Mesenchymal stem cell (in vitro differentiated cells and primary cell): ENCODE measurements at regions not wholly inside any gene's neighbourhood (a gene's known extent, or its start where the extent isn't known, plus 50 kb on each side); places are given as distances from the start of the nearest gene placed in this dataset.

Source experiments
- DNase-seq: peaks from one replicate; pipeline ENCODE4 v3.0.0-alpha.2; 2013
- H2AFZ ChIP-seq: one replicate; pipeline ENCODE4 v1.6.1; 2013; ENCODE audit warnings: low read depth, mild to moderate bottlenecking, control low read depth, inconsistent platforms, low read length, moderate library complexity
- H2AK5ac ChIP-seq: 2 replicates; pipeline ENCODE4 v1.6.1; 2013; ENCODE audit warnings: low read length, moderate library complexity, mild to moderate bottlenecking, inconsistent platforms; ENCODE audit not compliant: severe bottlenecking
- H2BK120ac ChIP-seq: one replicate; pipeline ENCODE4 v1.6.1; 2013; ENCODE audit warnings: low read depth, mild to moderate bottlenecking, inconsistent platforms, low read length, moderate library complexity
- H2BK12ac ChIP-seq, 2 experiments: one replicate each; pipeline ENCODE4 v1.6.1; 2013; ENCODE audit warnings: inconsistent platforms in 2 of 2, low read length in 2 of 2, mild to moderate bottlenecking in 2 of 2, moderate library complexity in 2 of 2, control low read depth in 1 of 2
- H2BK15ac ChIP-seq: one replicate; pipeline ENCODE4 v1.6.1; 2013; ENCODE audit warnings: mild to moderate bottlenecking, low read depth, inconsistent platforms; ENCODE audit not compliant: poor library complexity, severe bottlenecking
- H2BK5ac ChIP-seq: 2 replicates; pipeline ENCODE4 v1.6.1; 2013; ENCODE audit warnings: low read depth, mild to moderate bottlenecking, low read length, control low read depth, inconsistent platforms; ENCODE audit not compliant: poor library complexity, severe bottlenecking
- H3K14ac ChIP-seq, 2 experiments: one replicate each; pipeline ENCODE4 v1.6.1; 2013; ENCODE audit warnings: inconsistent platforms in 2 of 2, low read length in 2 of 2, control low read depth in 1 of 2, mild to moderate bottlenecking in 1 of 2, moderate library complexity in 1 of 2
- H3K18ac ChIP-seq, 2 experiments: one replicate each; pipeline ENCODE4 v1.6.1; 2013; ENCODE audit warnings: inconsistent platforms in 2 of 2, low read length in 2 of 2, control low read depth in 1 of 2, low read depth in 1 of 2, mild to moderate bottlenecking in 1 of 2
- H3K23ac ChIP-seq, 2 experiments: one replicate each; pipeline ENCODE4 v1.6.1; 2013; ENCODE audit warnings: inconsistent platforms in 2 of 2, low read length in 2 of 2, mild to moderate bottlenecking in 2 of 2, moderate library complexity in 2 of 2, control low read depth in 1 of 2
- H3K27ac ChIP-seq: 2 replicates; pipeline ENCODE4 v1.5.1; 2013; ENCODE audit warnings: mild to moderate bottlenecking, moderate library complexity, low read length, control low read depth, inconsistent platforms; ENCODE audit not compliant: poor library complexity, severe bottlenecking
- H3K27me3 ChIP-seq, 2 experiments: 2 replicates each; pipeline versions ENCODE4 v1.6.1 to v1.7.0; 2013; ENCODE audit warnings: low read length in 2 of 2, mild to moderate bottlenecking in 2 of 2, moderate library complexity in 2 of 2, control low read depth in 1 of 2, inconsistent platforms in 1 of 2; ENCODE audit not compliant: control insufficient read depth in 1 of 2, insufficient read depth in 1 of 2
- H3K36me3 ChIP-seq, 2 experiments: 2 replicates each; pipeline versions ENCODE4 v1.6.1 to v1.7.0; 2013; ENCODE audit warnings: low read length in 2 of 2, control low read depth in 1 of 2, inconsistent platforms in 1 of 2, low read depth in 1 of 2, mild to moderate bottlenecking in 1 of 2; ENCODE audit not compliant: insufficient read depth in 2 of 2, control insufficient read depth in 1 of 2
- H3K4ac ChIP-seq, 2 experiments: one replicate each; pipeline ENCODE4 v1.6.1; 2013; ENCODE audit warnings: inconsistent platforms in 2 of 2, low read length in 2 of 2, mild to moderate bottlenecking in 2 of 2, moderate library complexity in 2 of 2, control low read depth in 1 of 2, low read depth in 1 of 2
- H3K4me1 ChIP-seq: 2 replicates; pipeline ENCODE4 v1.6.1; 2013; ENCODE audit warnings: low read depth, low read length, control low read depth; ENCODE audit not compliant: control insufficient read depth, insufficient read depth
- H3K4me2 ChIP-seq: 2 replicates; pipeline ENCODE4 v1.6.1; 2013; ENCODE audit warnings: low read length, mild to moderate bottlenecking, inconsistent platforms; ENCODE audit not compliant: poor library complexity, severe bottlenecking
- H3K4me3 ChIP-seq, 2 experiments: 2 replicates each; pipeline versions ENCODE4 v1.5.1 to v1.7.0; 2013; ENCODE audit warnings: low read length in 2 of 2, mild to moderate bottlenecking in 2 of 2, control low read depth in 1 of 2, low read depth in 1 of 2; ENCODE audit not compliant: insufficient read depth in 1 of 2
- H3K79me1 ChIP-seq: replicated peaks from 2 replicates; pipeline ENCODE4 v1.6.1; 2013; ENCODE audit warnings: mild to moderate bottlenecking, control low read depth, low read length, inconsistent platforms; ENCODE audit not compliant: poor library complexity, severe bottlenecking
- H3K9ac ChIP-seq: 2 replicates; pipeline ENCODE4 v1.7.0; 2013; ENCODE audit warnings: mild to moderate bottlenecking, low read length, moderate library complexity
- H3K9me3 ChIP-seq: 2 replicates; pipeline ENCODE4 v1.7.0; 2013; ENCODE audit warnings: mild to moderate bottlenecking, low read length; ENCODE audit not compliant: control insufficient read depth
- H4K8ac ChIP-seq: one replicate; pipeline ENCODE4 v1.6.1; 2013; ENCODE audit warnings: inconsistent platforms, mild to moderate bottlenecking, low read length, moderate library complexity
- H4K91ac ChIP-seq: one replicate; pipeline ENCODE4 v1.6.1; 2013; ENCODE audit warnings: mild to moderate bottlenecking, low read length, inconsistent platforms
- WGBS: methylation state at CpG from one replicate; pipeline ENCODE4 v1.1.7; 2013; ENCODE audit warnings: mixed read lengths; 5-methylcytosine and 5-hydroxymethylcytosine counted together

GRCh38 chr11:97722065-97722464 is 1298.7 kb upstream of the CNTN5 start:
- Histone ChIP-seq H3K4me1 (peaks cover 10% of the 10 kb centered on the region), H2AK5ac (no peak overlapping the region), H2BK5ac (peak overlapping the region; percentile 46), H3K14ac (no peak overlapping the region), H2BK15ac (peak overlapping the region; percentile 66), H2BK120ac (no peak overlapping the region), H2AFZ (no peak overlapping the region), H3K27me3 (no peaks in the 10 kb centered on the region), H3K18ac (peak overlapping the region; percentile 6 to 54), H3K23ac (no peak overlapping the region), H2BK12ac (peak overlapping the region; percentile 33 to 80), H3K4me3 (no peak overlapping the region), H3K4me2 (no peak overlapping the region), H3K9me3 (peaks cover 9% of the 10 kb centered on the region), H3K4ac (peak overlapping the region in 1 of 2 experiments; percentile 42), H3K36me3 (no peaks in the 10 kb centered on the region), H4K91ac (no peak overlapping the region), H3K27ac (peak overlapping the region; percentile 75), H3K79me1 (no peaks in the 10 kb centered on the region), H3K9ac (no peak overlapping the region), H4K8ac (no peak overlapping the region)
- whole genome bisulfite sequencing = 43% methylated on average over 1 of the region's 1 CpG
- peak; percentile 88 for DNase-seq

- no peak overlapping the region for H3K23ac ChIP-seq
- peak overlapping the region; percentile 82 for H2BK15ac ChIP-seq
- H3K4me3 ChIP-seq = no peak overlapping the region
- no peak overlapping the region for H3K14ac ChIP-seq
- peak overlapping the region; percentile 7 for H4K91ac ChIP-seq
- H3K27me3 ChIP-seq = no peaks in the 10 kb centered on the region
- 79% methylated on average over 1 of the region's 1 CpG for WGBS
- H3K4me2 ChIP-seq = no peak overlapping the region
- H3K9ac ChIP-seq = no peak overlapping the region
- no peaks in the 10 kb centered on the region for H3K79me1 ChIP-seq
- H3K18ac ChIP-seq = peak overlapping the region; percentile 6 to 54
- no peak overlapping the region for H2AFZ ChIP-seq
- no peak for DNase-seq
- H3K36me3 ChIP-seq = no peaks in the 10 kb centered on the region
- H2BK120ac ChIP-seq = peak overlapping the region; percentile 45
- H4K8ac ChIP-seq = peak overlapping the region; percentile 39
- peak overlapping the region; percentile 86 for H2AK5ac ChIP-seq
- peak overlapping the region; percentile 73 for H3K27ac ChIP-seq
- peak overlapping the region; percentile 22 for H2BK5ac ChIP-seq
- H3K9me3 ChIP-seq = peaks cover 9% of the 10 kb centered on the region
- H3K4me1 ChIP-seq = peaks cover 10% of the 10 kb centered on the region
- peak overlapping the region; percentile 37 to 68 for H3K4ac ChIP-seq
- peak overlapping the region; percentile 73 to 80 for H2BK12ac ChIP-seq
These were observed 1298.0 kb upstream of the CNTN5 start for GRCh38 chr11:97722721-97723120.

GRCh38 chr11:97729546-97730272 is 1291.0 kb upstream of the CNTN5 start:
- no peak for DNase-seq
- no peaks in the 10 kb centered on the region for H3K36me3 ChIP-seq
- no peak overlapping the region for H3K23ac ChIP-seq
- H3K9me3 ChIP-seq = peaks cover 2% of the 10 kb centered on the region
- no peak overlapping the region for H2AFZ ChIP-seq
- no peak overlapping the region for H4K91ac ChIP-seq
- H3K4ac ChIP-seq = no peak overlapping the region
- H3K9ac ChIP-seq = no peak overlapping the region
- no peak overlapping the region for H2BK5ac ChIP-seq
- no peaks in the 10 kb centered on the region for H3K27me3 ChIP-seq
- H3K14ac ChIP-seq = no peak overlapping the region
- H2BK12ac ChIP-seq = no peak overlapping the region
- no peak overlapping the region for H4K8ac ChIP-seq
- H3K18ac ChIP-seq = no peak overlapping the region
- H3K79me1 ChIP-seq = no peaks in the 10 kb centered on the region
- no peak overlapping the region for H2BK120ac ChIP-seq
- no peak overlapping the region for H2BK15ac ChIP-seq
- H3K4me2 ChIP-seq = no peak overlapping the region
- peaks cover 4% of the 10 kb centered on the region for H3K4me1 ChIP-seq
- no peak overlapping the region for H3K4me3 ChIP-seq
- no CpG with 5 or more reads among the region's 4 CpGs for WGBS
- no peak overlapping the region for H2AK5ac ChIP-seq
- no peak overlapping the region for H3K27ac ChIP-seq

- 100% methylated on average over 1 of the region's 1 CpG for WGBS
- peak overlapping the region in 1 of 2 experiments; percentile 11 for H3K18ac ChIP-seq
These were observed 1288.6 kb upstream of the CNTN5 start for GRCh38 chr11:97732011-97732632.

More at GRCh38 chr11:97732011-97732632, 1288.6 kb upstream of the CNTN5 start:
- Histone ChIP-seq H3K36me3 (no peaks in the 10 kb centered on the region), H3K27ac (peak overlapping the region; percentile 87), H3K9me3 (no peaks in the 10 kb centered on the region), H2BK12ac (no peak overlapping the region), H3K4me2 (no peak overlapping the region), H2AFZ (no peak overlapping the region), H3K79me1 (no peaks in the 10 kb centered on the region), H4K91ac (no peak overlapping the region), H2BK120ac (no peak overlapping the region), H3K27me3 (no peaks in the 10 kb centered on the region), H3K4me3 (no peak overlapping the region), H3K23ac (no peak overlapping the region), H3K9ac (no peak overlapping the region), H3K14ac (no peak overlapping the region), H4K8ac (no peak overlapping the region), H2BK5ac (no peak overlapping the region), H2BK15ac (no peak overlapping the region), H3K4ac (no peak overlapping the region), H3K4me1 (peaks cover 4% of the 10 kb centered on the region), H2AK5ac (peak overlapping the region; percentile 79)
- DNase-seq = no peak
